Heart left ventricle (tissue), 13 donors: ENCODE measurements at regions not wholly inside any gene's neighbourhood (a gene's known extent, or its start where the extent isn't known, plus 50 kb on each side); places are given as distances from the start of the nearest gene placed in this dataset.

Experiments used
- POLR2A ChIP-seq, 2 donors: fragments of 450-650 bp; IDR thresholded peaks; one replicate each; pipeline ENCODE4 v1.6.1; 2017; ENCODE audit warnings: antibody characterized with exemption in 2 of 2, mild to moderate bottlenecking in 2 of 2, moderate library complexity in 2 of 2
- TF ChIP-seq, protein P1 (sequence below), 12 donors: fragments of 200-600 bp; sonication (generic) in 4 of 12; IDR thresholded peaks; one replicate each; pipeline versions ENCODE4 v1.5.0 to v1.8.0; 2018 to 2022; ENCODE audit warnings: antibody characterized with exemption in 12 of 12, mild to moderate bottlenecking in 5 of 12
- donor health status: ischemic (EF 13 %, LVEDD 7.1; RV severe dilation, severe dysfunction).
- donor health status: DM: no; HTN: yes; CAD: no.
- donor health status: DM: no; HTN: no; CAD: no.
- donor health status: ischemic (EF 25% LVEDD 6.9; RV normal size, moderate dysfunction).
- donor health status: ischemic (EF 25% LVEDD 5.7; RV mildly dilated, moderate dysfunction).
- donor health status: ischemic (EF 35%, LVEDD 5.7; RV mildly dilated, moderate dysfunction).
- donor health status: nonischemic (EF 11% LVEDD 7.7; RV severe dilation, severe dysfunction).
- donor health status: DM: yes; HTN: yes; CAD: no.
- donor health status: PGD.
- donor health status: ischemic (EF 29% LVEDD 5.4; RV normal size, mild dysfunction).
- donor health status: nonischemic (EF 23%, LVEDD 6.1; RV moderate dilation, normal function).

DNA sequence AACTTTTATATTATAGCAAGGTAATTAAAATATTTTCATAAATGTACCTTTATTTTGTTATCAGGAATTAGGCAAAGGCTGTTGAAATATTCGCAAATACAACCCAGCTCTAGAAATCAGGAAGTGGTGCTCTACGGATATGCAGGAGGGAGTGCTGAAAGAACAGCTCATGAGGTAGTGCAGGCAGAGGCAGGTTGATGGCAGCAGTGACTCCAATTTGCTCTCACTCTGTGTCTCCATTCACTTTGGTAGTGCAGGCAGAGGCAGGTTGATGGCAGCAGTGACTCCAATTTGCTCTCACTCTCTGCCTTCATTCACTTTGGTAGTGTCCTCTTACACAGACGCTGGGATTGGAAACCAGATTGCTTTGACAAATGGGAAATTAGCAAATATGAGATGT, 277.9 kb downstream of the TRIML1 start:
- no peak for TF ChIP-seq POLR2A (IDR thresholded peaks at IDR 0.05)
- TF ChIP-seq, protein P1, sequence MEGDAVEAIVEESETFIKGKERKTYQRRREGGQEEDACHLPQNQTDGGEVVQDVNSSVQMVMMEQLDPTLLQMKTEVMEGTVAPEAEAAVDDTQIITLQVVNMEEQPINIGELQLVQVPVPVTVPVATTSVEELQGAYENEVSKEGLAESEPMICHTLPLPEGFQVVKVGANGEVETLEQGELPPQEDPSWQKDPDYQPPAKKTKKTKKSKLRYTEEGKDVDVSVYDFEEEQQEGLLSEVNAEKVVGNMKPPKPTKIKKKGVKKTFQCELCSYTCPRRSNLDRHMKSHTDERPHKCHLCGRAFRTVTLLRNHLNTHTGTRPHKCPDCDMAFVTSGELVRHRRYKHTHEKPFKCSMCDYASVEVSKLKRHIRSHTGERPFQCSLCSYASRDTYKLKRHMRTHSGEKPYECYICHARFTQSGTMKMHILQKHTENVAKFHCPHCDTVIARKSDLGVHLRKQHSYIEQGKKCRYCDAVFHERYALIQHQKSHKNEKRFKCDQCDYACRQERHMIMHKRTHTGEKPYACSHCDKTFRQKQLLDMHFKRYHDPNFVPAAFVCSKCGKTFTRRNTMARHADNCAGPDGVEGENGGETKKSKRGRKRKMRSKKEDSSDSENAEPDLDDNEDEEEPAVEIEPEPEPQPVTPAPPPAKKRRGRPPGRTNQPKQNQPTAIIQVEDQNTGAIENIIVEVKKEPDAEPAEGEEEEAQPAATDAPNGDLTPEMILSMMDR (IDR thresholded peaks at IDR 0.05): no peak
